Fibroblast of skin of left quadriceps (primary cell): ENCODE measurements at regions not wholly inside any gene's neighbourhood (a gene's known extent, or its start where the extent isn't known, plus 50 kb on each side); places are given as distances from the start of the nearest gene placed in this dataset.
"Not testable (repeated sequence)": the region's sequence is repeated elsewhere in the genome, so short reads cannot be mapped to it uniquely, and the experiment has no call there.

ENCODE experiments used
- DNase-seq, 2 experiments: peaks; one replicate each; pipeline ENCODE4 v3.0.0-alpha.2; 2013; ENCODE audit warnings: low read depth in 2 of 2

DNA sequence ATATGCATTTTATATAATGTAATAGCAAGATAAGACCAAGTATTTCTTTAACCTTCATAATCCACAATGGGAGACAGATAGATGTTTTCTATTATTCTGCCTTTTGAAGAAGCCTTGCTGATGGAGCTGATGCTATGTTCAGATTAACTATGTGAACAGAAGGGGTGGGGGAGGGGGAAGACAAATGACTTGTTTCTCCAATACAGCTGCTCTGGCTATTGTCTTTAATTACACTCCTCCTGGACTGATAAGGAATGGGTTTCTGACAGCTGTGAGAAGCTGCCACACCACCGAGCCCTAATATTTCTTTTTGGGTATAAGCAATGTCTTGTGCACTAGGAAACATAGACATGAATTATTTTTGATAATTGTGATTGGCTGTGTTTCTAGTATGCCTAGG, 62.0 kb downstream of the CAVIN4 start:
- DNase-seq = no peak

DNA sequence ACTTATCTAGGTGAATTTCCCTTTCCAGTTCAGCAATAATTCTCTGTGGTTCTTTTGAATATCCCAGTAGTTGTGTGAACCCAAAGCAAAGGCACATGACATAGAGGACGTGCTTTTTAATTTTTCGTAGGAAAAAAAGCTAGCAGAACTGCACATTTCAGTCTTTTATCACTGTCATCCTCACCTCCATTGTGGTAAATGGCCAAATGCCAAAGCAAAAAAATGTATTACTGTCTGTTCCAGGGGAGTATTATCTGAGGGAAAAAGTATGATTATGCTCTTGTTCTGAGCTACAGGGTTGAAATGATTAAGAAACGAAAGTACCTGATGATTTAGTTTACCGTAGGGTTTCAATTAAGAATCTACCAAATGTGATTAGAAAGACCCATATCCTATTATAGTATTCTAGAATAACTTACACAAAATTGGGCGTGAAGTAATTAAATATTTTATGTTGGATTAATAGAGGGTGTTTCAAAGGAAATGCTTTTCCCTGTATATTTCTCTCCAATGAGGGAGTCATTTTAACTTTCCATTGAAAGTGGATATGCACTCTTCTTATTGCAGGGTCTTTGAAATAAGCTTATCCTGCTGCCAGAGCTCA, 62.7 kb downstream of the CAVIN4 start:
- DNase-seq = no peak

DNA sequence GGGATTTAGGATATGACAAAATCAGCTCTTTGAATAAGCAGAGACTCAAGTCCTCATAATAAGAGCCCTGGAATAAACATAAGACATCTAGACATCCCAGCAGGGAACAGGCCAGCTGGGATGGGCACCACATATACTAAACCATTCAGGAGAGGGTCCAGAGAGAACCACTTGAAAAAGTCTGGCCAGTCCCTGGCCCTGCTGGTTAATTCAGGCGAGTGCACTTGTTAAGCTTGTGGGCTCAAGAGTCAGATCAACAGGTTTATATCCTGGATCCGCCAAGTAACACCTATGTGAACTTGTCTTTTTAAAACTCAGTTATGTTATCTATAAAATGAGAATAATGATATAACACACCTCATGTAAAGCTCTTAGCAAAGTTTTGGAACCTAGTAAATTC, 63.3 kb downstream of the CAVIN4 start:
- no peak for DNase-seq

DNA sequence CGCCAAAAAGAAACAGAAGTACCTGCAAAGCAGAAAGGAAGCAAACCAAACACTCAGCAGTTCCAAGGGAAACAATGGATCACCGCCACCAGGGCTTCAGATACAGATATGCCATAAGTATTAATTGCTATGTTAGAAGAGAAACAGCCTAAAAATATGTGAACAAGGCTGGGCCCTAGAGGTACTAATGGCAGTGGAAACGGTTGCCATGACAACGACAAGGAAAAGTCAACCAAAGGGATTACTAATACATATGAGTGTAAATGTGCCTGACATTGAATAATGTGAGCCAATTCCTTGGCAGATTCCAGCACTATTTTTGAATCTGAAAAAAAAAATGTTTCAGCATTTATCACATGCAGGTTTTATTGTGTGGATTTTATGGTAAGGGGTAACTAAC, 75.0 kb downstream of the CAVIN4 start:
- no peak for DNase-seq

DNA sequence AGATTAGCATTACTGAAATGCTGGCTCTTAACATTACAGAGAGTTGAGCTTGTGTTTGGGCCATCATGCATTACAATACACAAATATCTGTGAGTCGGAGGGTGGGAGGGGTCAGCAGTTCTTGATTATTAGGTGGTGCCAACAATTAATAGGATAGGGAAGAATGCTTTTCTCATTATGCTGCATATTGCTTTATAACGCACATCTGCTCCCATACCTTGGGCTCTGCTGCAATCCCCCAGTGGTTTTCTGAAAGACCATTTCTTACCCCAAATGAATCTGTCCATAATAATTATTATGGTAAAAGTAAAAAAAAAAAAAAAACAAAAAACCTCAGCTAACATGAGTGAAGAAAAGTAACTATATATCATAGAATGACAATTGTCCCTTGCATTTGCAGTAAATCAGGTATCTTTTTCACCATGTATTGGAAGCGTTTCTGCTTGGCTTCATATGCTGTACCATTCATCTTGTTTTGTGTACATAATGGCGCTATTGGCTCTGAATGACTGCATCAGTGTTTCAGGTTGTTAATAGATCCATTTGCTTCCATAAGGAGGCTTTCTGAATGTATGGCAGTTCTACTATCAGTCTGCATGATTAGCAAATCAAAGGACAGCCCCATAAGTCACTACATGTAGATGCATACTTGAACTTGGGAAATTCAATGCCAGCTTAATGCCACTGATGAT, 75.9 kb downstream of the CAVIN4 start:
- no peak for DNase-seq

DNA sequence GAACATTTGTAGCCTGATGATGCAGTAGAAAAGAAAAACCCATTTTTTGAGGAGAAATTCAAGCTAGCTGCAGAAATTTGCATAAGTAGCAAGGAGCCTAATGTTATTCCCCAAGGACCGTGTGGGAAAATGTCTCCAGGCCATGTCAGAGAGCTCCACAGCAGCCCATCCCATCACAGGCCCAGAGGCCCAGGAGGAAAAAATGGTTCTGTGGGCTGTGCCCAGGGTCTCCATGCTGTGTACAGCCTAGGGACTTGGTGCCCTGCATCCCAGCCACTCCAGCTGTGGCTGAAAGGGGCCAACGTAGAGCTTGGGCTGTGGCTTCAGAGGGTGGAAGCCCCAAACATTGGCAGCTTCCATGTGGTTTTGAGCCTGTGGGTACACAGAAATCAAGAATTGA, 79.0 kb downstream of the CAVIN4 start:
- not testable (repeated sequence) for DNase-seq

DNA sequence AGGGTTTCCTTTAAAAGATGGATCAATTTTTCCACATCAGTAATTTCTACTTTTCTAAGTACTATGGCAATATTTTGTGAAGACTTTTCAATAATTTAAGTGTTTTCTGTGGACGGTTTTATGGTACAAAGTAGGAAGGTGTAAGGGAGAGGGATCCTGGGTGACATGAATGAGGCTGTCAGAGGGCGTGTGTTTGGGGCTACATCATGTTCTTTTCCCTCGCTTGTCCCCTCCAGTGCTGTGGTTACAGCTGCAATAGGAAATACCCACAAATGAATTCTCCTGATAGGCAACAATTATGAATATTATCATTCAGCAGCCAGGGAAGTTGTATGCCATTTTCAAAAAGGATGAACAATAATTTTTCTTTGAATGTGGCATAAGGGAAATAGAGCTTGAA, 83.8 kb downstream of the CAVIN4 start:
- DNase-seq = no peak

DNA sequence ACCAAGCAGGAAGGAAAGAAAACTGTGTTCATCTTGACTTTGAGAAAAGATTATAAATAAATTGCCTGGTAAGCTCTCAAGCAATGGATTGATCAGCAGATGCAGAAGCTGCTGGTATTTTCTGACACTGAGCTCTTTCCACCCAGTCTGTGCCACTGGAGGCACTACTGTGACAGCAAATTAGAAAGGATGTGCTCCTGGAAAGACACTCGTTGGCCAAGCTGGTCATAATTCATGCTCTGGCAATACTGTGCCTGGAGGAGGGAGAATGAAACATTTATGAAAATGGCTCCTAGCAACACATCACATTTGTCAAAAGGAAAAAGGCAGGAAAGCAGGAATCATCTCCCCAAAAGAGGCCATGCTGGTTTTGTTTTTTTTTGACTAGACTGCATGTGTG, 84.2 kb downstream of the CAVIN4 start:
- DNase-seq = no peak

DNA sequence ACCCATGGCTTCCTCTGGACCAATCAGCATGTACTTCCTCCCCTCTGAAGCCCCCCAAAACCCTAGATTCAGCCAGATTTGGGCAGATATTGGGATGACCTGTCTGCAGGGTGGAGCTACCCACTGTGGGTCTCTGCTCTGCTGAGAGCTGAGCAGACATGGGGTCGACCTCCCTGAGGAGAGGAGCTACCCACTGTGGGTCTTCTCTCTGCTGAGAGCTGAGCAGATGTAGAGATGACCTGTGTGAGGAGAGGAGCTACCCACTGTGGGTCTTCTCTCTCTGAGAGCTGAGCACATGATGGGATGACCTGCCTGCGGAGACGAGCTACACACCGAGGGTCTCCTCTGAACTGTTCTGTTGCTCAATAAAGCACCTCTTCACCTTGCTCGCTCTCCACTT, 89.6 kb downstream of the CAVIN4 start:
- DNase-seq = no peak

DNA sequence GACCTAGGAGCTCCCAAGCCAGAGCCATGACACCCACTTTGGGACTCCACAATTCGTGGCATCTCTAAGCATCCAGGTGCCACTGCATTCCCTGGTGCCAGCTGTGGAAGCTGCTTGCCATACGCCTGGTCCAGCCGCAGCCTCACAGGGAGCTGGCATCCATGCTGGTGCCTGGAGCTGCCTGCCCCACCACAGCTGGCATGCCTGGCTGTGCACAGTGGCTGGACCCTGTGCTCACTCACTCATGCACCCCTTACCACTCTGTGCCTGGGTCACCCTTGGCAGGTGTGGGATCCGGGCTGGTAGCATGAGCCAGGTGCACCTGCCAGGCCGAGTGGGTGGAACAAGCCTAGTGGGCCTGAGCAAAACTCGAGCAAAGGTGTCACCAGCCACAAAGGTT, 90.1 kb downstream of the CAVIN4 start:
- DNase-seq = no peak

DNA sequence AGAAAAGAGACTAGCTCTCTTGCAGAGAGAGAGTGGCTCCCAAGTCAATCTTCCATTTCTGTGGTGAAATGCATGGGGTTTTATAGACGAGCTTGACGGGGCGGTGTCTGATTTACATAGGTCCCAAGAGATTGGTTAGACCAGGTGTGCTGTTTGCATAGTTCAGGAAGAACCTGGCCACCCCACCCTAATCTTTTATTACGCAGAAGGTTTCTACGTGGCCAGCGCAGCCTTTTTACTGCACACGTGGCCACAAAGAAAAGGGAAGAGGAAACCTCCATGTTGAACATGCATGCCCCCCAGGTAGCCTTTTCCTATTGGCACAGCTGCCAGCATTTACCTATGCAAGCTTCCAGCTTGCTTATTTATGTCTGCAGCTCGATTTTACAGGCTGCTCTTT, 92.1 kb downstream of the CAVIN4 start:
- no peak for DNase-seq

DNA sequence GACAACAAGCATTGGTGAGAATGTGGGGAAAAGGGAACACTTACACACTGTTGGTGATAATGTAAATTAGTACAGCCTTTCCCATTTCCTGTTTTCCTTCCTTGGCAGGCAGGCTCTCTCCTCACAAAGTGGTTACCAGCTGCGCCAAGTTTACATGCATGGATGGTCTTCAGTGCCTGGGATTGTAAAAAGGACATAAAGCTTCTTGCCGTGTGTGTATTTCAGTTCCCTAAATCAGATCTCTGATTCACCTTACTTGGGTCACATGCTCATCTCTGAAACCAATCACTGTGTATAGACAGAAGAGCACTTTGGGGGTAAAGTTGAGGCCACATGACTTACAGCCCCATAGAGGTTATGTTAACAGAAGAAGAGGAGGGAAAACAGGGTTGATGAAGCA, 92.8 kb downstream of the CAVIN4 start:
- no peak for DNase-seq

DNA sequence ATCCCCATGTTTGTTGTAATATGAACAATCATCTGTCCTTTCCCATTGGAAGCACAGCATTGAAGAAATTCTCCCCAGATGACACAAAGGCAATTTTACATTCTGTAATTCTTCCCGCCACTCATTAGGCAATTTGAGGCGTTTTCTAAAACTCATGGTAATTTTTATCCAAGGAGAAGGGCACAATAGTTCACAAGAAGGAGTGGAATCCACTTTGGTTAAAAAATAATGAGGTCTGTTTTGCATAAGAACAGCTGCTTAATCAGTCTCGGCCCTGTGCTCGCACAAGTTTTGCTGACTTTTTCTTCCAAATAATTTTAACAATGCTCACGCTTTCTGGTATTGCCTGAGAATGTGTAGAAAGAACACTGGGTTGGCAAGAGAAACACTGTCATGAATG, 94.0 kb downstream of the CAVIN4 start:
- no peak for DNase-seq

DNA sequence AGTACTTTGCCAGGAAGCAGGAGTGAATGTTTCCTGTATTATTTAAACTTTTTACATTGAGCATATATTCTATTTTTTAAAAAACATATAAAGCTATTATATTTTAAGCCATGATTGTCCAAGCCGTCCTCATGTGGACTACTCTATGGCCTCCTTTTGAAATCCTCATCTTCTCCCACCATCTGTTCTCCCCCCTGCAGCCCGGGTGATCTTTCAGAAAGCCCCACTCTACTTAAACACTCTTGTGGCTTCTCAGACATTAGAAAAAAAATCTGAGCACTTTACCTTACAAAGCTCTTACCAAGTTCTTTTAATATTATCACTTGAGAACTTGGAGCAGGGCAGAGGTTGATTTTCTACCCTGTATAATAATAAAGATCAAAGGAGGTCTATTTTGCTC, 95.4 kb downstream of the CAVIN4 start:
- no peak for DNase-seq

DNA sequence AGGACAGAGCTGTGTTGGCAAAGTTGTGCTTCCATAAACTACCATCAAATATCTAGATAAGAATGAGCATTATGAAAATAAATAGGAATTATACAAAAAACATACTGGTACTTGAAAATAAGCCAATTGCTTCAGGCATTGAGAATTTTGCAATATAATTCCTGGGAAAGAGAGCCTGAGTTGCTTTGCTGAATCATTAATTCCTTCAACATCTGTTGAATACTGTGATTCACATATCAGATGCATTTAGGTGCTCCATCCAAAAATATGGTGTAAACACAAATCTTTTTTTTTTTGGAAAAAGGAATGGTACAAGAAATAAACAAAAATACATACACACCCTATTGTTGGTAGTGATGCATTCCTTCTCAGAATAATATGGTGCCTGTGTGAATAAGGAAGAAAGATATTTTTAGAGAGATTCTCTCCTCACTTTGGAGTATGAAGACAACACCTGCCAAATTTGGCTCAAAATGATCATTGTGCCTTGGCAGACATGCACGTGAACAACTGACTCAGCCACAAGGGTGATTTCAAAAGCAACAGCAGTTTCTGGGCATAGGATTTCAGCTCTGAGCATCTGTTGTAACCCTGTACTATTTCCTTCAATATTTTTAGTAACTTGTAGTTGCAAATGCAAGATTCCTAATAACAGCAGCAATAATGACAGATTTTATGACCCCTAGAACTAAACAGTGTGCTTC, 96.7 kb downstream of the CAVIN4 start:
- no peak for DNase-seq

DNA sequence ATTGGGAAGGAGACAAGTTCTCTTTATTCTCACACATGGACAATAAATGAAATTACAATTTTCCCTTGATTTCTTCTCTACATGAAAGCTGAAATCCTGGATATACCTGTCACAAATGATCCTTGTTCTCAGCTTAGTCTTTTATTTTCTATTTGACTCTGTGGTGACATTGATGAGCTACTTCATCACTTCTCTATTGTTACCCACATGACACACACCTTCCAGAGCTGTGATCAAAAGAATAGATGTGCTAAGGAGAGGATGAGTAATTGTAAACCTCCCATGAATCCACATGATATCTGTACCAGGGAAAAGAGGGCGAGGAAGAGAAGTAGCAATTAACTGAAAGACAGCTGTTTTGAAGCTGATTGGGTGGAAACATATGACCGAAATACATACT, 102.0 kb downstream of the CAVIN4 start:
- no peak for DNase-seq

DNA sequence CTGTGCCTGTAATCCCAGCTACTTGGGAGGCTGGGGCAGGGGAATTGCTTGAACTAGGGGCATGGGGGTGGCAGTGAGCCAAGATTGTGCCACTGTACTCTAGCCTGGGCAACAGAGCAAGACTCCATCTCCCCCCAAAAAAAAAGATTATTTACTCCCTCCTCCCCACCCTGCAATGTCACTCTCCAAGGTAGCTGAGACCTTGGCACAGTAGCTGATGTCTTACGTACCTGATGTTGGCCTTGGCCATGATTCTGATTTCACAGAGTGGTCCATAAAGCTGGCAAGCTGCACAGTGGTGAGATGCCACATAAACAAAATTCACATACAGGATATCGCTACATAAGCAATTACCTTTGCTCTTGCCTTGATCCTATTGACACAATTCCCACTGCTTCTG, 108.5 kb downstream of the CAVIN4 start:
- DNase-seq = no peak

DNA sequence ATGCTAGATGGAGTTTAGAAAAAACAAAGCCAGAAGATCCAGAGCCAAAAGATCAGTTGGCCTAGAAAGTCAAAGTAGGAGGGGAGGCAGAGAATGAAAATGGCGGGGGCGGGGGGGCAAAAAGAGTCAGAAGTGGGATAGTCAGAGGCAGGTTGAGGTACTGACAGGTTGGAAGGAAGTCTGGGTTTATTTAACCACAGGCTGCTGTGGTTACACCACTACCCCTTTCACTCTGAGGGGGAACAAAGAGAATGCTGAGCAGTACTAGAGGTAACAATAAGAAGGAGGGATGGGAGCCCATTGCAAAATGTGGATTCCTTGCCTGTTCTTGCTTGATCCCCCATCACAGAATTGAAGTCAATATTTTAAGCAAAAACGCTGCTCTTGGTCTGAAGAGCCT, 111.8 kb downstream of the CAVIN4 start:
- no peak for DNase-seq

DNA sequence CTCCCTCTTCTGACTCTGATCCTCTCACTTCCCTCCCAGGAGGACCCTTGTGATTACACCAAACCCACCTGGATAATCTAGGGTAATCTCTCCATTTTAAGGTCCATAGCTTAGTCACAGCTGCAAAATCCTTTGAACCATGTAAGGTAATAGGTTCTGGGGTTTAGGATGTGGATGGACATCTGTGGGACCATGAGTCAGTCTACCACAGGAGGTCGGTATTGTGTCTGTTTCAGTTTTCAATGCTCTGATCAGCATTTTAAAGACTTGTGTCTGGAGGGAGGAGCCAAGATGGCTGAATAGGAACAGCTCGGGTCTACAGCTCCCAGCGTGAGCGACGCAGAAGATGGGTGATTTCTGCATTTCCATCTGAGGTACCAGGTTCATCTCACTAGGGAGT, 112.6 kb downstream of the CAVIN4 start:
- no peak for DNase-seq

DNA sequence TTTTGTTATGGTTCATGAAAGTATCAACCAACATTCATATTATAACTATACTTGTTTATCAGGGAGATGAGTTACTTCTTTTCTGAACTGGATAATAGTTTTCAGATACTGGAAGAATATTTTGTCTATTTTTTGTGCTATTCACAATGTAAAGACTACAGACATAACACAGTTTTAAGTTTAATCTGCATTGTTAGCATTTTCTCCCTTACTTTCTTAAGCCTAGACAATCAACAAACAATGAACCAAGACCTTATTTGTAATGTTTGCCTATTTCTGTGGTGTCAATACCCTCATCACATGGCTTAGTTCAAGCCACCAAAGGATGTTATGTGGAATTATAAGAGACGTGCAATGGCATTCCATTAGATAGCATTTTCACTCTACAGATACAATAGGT, 119.5 kb downstream of the CAVIN4 start:
- no peak for DNase-seq

DNA sequence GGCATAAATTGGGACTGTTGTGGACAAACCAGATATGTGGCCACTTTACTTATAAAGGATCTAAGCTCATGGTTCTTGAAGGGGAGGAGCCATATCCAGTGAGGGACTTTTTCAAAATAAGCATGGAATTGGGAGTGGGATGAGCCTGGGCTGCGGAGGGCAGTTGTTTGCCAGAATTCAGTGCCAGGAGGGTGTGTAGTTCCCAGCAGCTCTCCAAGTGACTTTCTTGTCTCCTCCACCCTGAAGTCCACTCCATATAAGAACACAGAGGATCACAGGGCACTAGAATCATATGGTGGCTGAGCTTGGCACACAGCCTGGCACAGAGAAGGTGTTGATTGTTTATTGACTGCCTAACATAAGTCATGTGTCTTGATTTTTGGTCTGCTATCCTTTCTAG, 121.1 kb downstream of the CAVIN4 start:
- DNase-seq = no peak

DNA sequence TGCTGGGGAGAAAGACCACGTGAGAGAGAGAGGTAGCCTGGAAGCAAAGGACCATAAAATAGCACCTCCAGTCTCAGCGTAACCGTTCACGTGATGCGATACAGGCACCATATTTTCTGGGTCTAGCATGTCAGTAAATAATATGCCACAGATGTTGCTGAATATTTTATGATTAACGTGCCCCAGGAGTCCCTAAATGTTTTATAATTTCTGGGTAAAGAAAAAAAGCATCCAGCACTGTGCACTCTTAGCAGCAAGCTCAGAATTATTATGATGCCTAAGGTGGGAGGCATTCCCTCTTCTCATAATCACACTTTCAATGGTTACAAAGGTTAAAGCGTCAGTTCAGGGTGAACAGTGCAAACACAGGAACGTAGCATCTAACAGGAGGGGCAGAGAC, 121.8 kb downstream of the CAVIN4 start:
- no peak for DNase-seq

DNA sequence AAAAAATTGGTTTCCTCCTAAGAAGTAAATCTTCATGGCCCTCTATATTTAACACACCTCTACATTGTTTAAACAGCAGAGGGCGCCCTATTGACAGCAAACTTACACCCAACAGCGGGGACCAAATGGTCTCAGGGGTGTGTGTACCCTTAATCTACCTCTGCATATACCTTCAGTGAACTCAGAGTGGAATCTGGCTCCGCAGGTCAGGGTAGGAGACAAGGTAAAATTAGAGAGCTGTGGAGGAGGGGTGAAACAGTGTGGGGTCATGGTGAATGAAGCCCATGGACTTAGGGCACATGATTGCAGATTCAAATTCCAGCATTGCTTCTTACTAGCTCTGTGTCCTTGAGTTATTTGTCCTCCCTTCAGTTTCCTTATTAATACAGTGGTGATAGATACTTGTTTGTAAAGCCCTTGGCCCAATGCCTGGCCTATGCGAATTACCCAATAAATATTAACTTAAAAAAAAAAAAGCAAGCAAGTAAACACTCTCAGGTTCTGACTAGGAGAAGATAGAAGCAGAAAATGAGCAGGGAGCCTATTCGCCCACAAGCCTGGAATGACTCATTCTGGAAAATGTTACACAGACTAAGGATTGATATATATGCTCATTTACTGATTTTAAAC, 122.9 kb downstream of the CAVIN4 start:
- DNase-seq = no peak
